NCI-H524 treated with DMSO at 0.1 percent for 48 hours (cell line): ENCODE measurements at regions not wholly inside any gene's neighbourhood (a gene's known extent, or its start where the extent isn't known, plus 50 kb on each side); places are given as distances from the start of the nearest gene placed in this dataset.
A peak's percentile ranks its signal among the peaks of the same experiment; 100 is the strongest.

ENCODE experiments used
- DNase-seq: peaks from one replicate; lab custom pipeline; 2025; lab: John Stamatoyannopoulos, UW

GRCh38 chr7:155138204-155138603 lies 68.1 kb downstream of the HTR5A start:
- DNase-seq, result no peak

GRCh38 chr7:155141562-155141961 lies 71.4 kb downstream of the HTR5A start:
- DNase-seq, result no peak

- DNase-seq, result no peak
Measured at GRCh38 chr7:155143381-155143780, 73.3 kb downstream of the HTR5A start.

- DNase-seq, result no peak
Measured at GRCh38 chr7:155144371-155144770, 74.2 kb downstream of the HTR5A start.

GRCh38 chr7:155145477-155146255 lies 75.5 kb downstream of the HTR5A start:
- no peak for DNase-seq

- no peak for DNase-seq
Measured at GRCh38 chr7:155147172-155147571, 77.0 kb downstream of the HTR5A start.

- no peak for DNase-seq
Measured at GRCh38 chr7:155147624-155148023, 77.5 kb downstream of the HTR5A start.

- no peak for DNase-seq
Measured at GRCh38 chr7:155153676-155154075, 83.6 kb downstream of the HTR5A start.

- DNase-seq, result no peak
Measured at GRCh38 chr7:155154586-155154985, 84.5 kb downstream of the HTR5A start.

GRCh38 chr7:155161690-155162089 lies 91.6 kb downstream of the HTR5A start:
- no peak for DNase-seq

- no peak for DNase-seq
Measured at GRCh38 chr7:155162422-155162821, 92.3 kb downstream of the HTR5A start.

GRCh38 chr7:155163696-155164095 lies 93.6 kb downstream of the HTR5A start:
- DNase-seq, result no peak

- no peak for DNase-seq
Measured at GRCh38 chr7:155164316-155164715, 94.2 kb downstream of the HTR5A start.

- DNase-seq, result peak; percentile 36
Measured at GRCh38 chr7:155166108-155166507, 96.0 kb downstream of the HTR5A start.

GRCh38 chr7:155166673-155167370 lies 96.7 kb downstream of the HTR5A start:
- no peak for DNase-seq

GRCh38 chr7:155167706-155168365 lies 97.7 kb downstream of the HTR5A start:
- no peak for DNase-seq

GRCh38 chr7:155168597-155169480 lies 98.7 kb downstream of the HTR5A start:
- no peak for DNase-seq

GRCh38 chr7:155169498-155170065 lies 99.5 kb downstream of the HTR5A start:
- DNase-seq, result no peak

GRCh38 chr7:155170331-155170730 lies 100.2 kb downstream of the HTR5A start:
- DNase-seq, result no peak

GRCh38 chr7:155172141-155172540 lies 102.0 kb downstream of the HTR5A start:
- no peak for DNase-seq

- no peak for DNase-seq
Measured at GRCh38 chr7:155173905-155174304, 103.8 kb downstream of the HTR5A start.

- DNase-seq, result peak; percentile 31
Measured at GRCh38 chr7:155178096-155178495, 108.0 kb downstream of the HTR5A start.
